ENCODE measurements at regions not wholly inside any gene's neighbourhood (a gene's known extent, or its start where the extent isn't known, plus 50 kb on each side); places are given as distances from the start of the nearest gene placed in this dataset.

DNA sequence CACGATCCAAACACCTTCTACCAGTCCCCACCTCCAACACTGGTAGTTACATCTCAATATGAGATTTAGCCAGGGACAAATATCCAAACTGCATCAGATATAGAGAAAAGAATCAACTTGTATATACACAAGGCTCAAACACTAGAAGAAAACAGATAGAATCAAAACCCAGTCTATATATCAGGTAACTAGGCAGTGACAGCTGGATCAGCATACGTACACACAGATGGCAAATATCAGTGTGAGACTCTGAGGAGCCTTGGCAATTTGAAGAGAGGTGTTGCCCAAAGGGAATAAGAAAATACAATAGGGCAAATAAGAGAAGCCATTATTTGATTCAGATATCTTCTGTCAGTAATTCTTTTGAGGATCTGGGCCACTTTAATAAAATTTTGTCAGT lies 951.3 kb upstream of the CHORDC1 start:
- H3K9me3 ChIP-seq (ENCODE audit: low read length): peaks cover 3% of the 10 kb centered on the region
- H3K27me3 Mint-ChIP-seq: peaks cover 0 to 1% of the 10 kb centered on the region in 2 donors
- no peaks in the 10 kb centered on the region for H3K4me1 Mint-ChIP-seq
- H3K36me3 ChIP-seq (ENCODE audit: insufficient read depth, low read length): no peaks in the 10 kb centered on the region
- no peaks in the 10 kb centered on the region for H3K4me1 ChIP-seq (ENCODE audit: insufficient read depth, low read length)
- H3K4me3 ChIP-seq (ENCODE audit: low read length): no peak overlapping the region
- peaks cover 0 to 42% (median 13%) of the 10 kb centered on the region in 5 donors for H3K9me3 Mint-ChIP-seq
- no peak overlapping the region for H3K27ac ChIP-seq (ENCODE audit: low read depth, low read length)
- ChIA-PET POLR2A (no interaction called here), CTCF (no interaction called here)
- no peaks in the 10 kb centered on the region for H3K27me3 ChIP-seq (ENCODE audit: insufficient read depth, low read length, poor library complexity, severe bottlenecking)
- DNase-seq: no peak
- no peak overlapping the region for H3K4me3 Mint-ChIP-seq
- H3K27ac Mint-ChIP-seq: no peak overlapping the region
- H3K36me3 Mint-ChIP-seq: no peaks in the 10 kb centered on the region

DNA sequence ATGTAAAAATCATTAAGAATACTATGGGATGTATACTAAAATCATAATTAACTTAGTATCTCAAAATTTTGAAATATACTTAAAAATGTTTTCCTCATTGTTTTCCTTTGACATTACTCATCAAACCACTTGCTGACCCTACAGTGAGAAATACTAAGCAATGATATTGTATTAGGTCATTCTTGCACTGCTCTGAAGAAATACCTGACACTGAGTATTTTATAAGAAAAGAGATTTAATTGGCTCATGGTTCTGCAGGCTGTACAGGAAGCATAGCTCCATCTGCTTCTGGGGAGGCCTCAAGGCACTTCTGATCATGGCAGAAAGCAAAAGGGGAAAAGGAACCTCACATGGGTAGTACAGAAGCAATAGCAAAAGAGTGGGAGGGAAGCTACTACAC lies 950.9 kb upstream of the CHORDC1 start:
- Mint-ChIP-seq H3K27ac (no peak overlapping the region), H3K27me3 (peaks cover 0 to 1% of the 10 kb centered on the region in 2 donors), H3K36me3 (no peaks in the 10 kb centered on the region), H3K4me1 (no peaks in the 10 kb centered on the region), H3K4me3 (no peak overlapping the region), H3K9me3 (peaks cover 0 to 41% (median 13%) of the 10 kb centered on the region in 5 donors)
- Histone ChIP-seq H3K27me3 (ENCODE audit: insufficient read depth, low read length, poor library complexity, severe bottlenecking) (no peaks in the 10 kb centered on the region), H3K4me3 (ENCODE audit: low read length) (no peak overlapping the region), H3K36me3 (ENCODE audit: insufficient read depth, low read length) (no peaks in the 10 kb centered on the region), H3K4me1 (ENCODE audit: insufficient read depth, low read length) (no peaks in the 10 kb centered on the region), H3K27ac (ENCODE audit: low read depth, low read length) (no peak overlapping the region), H3K9me3 (ENCODE audit: low read length) (peaks cover 3% of the 10 kb centered on the region)
- POLR2A ChIA-PET: no interaction called here
- CTCF ChIA-PET: no interaction called here
- no peak for DNase-seq

DNA sequence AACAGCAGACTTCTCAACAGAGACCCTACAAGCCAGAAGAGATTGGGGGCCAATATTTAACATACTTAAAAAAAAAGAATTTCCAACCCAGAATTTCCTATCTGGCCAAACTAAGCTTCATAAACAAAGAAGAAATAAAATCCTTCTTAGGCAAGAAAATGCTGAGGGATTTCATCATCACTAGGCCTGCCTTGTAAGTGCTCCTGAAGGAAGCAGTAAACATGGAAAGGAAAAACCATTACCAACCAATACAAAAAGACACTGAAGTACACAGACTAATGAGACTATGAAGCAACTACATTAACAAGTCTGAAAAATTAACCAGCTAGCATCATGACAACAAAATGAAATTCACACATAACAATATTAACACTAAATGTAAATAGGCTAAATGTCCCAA lies 947.9 kb upstream of the CHORDC1 start:
- no peak overlapping the region for H3K27ac Mint-ChIP-seq
- POLR2A ChIA-PET: no interaction called here

DNA sequence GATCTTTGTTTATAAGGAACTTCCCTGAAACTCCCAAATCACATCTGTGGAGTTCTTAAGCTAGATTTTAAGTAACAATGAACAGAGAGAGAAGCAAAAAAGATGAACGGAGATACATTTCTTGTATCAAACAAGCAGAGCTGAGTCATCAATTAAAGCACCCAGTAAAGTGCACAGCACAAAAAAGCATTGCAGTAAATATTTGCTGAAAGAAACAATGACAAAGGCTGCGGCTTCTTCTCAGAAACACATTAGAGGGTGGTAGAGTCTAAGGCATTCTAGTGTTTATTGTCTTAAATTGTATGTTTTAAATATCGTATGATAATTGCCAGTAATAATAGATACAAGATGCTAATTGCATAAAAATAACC lies 941.6 kb upstream of the CHORDC1 start:
- ChIA-PET CTCF (no interaction called here), POLR2A (no interaction called here)
- Mint-ChIP-seq H3K36me3 (no peaks in the 10 kb centered on the region), H3K4me3 (no peak overlapping the region), H3K27ac (no peak overlapping the region), H3K27me3 (no peaks in the 10 kb centered on the region), H3K9me3 (peaks cover 0 to 27% (median 3%) of the 10 kb centered on the region in 5 donors), H3K4me1 (no peaks in the 10 kb centered on the region)
- Histone ChIP-seq H3K9me3 (ENCODE audit: low read length) (no peaks in the 10 kb centered on the region), H3K4me3 (ENCODE audit: low read length) (no peak overlapping the region), H3K36me3 (ENCODE audit: insufficient read depth, low read length) (no peaks in the 10 kb centered on the region), H3K27ac (ENCODE audit: low read depth, low read length) (no peak overlapping the region), H3K27me3 (ENCODE audit: insufficient read depth, low read length, poor library complexity, severe bottlenecking) (no peaks in the 10 kb centered on the region), H3K4me1 (ENCODE audit: insufficient read depth, low read length) (no peaks in the 10 kb centered on the region)
- DNase-seq: no peak

More for the DNA sequence above, 947.9 kb upstream of the CHORDC1 start:
- Mint-ChIP-seq H3K27me3 (peaks cover 0 to 1% of the 10 kb centered on the region in 2 donors), H3K36me3 (no peaks in the 10 kb centered on the region), H3K4me3 (no peak overlapping the region), H3K4me1 (no peaks in the 10 kb centered on the region), H3K9me3 (peaks cover 0 to 37% (median 13%) of the 10 kb centered on the region in 5 donors)
- CTCF ChIA-PET: no interaction called here
- H3K27ac ChIP-seq (ENCODE audit: low read depth, low read length): no peak overlapping the region
- peaks cover 3% of the 10 kb centered on the region for H3K9me3 ChIP-seq (ENCODE audit: low read length)
- H3K4me3 ChIP-seq (ENCODE audit: low read length): no peak overlapping the region
- no peaks in the 10 kb centered on the region for H3K36me3 ChIP-seq (ENCODE audit: insufficient read depth, low read length)
- DNase-seq: no peak
- H3K27me3 ChIP-seq (ENCODE audit: insufficient read depth, low read length, poor library complexity, severe bottlenecking): no peaks in the 10 kb centered on the region
- no peaks in the 10 kb centered on the region for H3K4me1 ChIP-seq (ENCODE audit: insufficient read depth, low read length)

DNA sequence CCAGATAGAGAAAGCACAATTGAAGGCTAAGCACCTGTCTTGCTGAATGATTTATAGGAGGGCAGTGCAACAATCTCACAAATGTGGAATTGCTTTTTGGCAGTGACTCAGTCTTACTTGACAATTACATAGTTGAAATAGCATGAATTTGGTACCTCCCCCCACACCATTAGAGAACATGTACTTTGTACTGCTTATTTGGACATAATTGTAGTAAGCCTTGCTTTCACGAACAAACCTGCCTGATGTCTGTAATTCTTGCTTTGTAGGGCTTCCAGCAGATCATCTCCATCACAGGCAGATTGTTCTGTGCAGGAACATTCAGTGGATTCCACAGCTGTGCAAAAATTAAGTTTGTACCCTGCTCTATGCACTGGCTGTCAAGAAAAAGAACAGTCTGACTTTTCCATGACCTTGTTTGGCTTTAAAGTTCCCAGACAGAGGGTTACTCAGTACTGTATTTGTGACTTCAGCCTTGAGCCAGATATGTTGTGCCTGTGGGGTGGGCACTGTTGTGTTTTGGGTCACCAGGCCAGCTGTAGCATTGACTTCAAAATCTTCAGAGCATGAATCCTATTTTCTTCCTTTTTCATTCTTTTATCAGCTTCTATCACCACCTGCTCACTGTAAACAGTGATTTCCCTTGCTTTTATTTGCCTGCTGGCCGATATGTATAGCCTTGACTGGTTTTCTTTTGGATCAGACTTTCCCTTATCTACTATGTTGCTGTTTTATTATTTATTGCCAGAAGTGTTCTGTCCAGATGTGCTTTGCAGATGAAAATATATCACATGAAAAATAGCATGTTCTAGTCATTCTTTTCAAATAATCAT lies 941.0 kb upstream of the CHORDC1 start:
- H3K27me3 ChIP-seq (ENCODE audit: insufficient read depth, low read length, poor library complexity, severe bottlenecking): no peaks in the 10 kb centered on the region
- H3K4me1 Mint-ChIP-seq: no peaks in the 10 kb centered on the region
- no peaks in the 10 kb centered on the region for H3K4me1 ChIP-seq (ENCODE audit: insufficient read depth, low read length)
- no peak overlapping the region for H3K4me3 ChIP-seq (ENCODE audit: low read length)
- H3K36me3 ChIP-seq (ENCODE audit: insufficient read depth, low read length): no peaks in the 10 kb centered on the region
- no peaks in the 10 kb centered on the region for H3K27me3 Mint-ChIP-seq
- H3K9me3 Mint-ChIP-seq: peaks cover 0 to 21% (median 3%) of the 10 kb centered on the region in 5 donors
- DNase-seq: no peak
- H3K9me3 ChIP-seq (ENCODE audit: low read length): no peaks in the 10 kb centered on the region
- POLR2A ChIA-PET: no interaction called here
- no peak overlapping the region for H3K4me3 Mint-ChIP-seq
- no peak overlapping the region for H3K27ac ChIP-seq (ENCODE audit: low read depth, low read length)
- H3K27ac Mint-ChIP-seq: no peak overlapping the region
- CTCF ChIA-PET: no interaction called here
- no peaks in the 10 kb centered on the region for H3K36me3 Mint-ChIP-seq

DNA sequence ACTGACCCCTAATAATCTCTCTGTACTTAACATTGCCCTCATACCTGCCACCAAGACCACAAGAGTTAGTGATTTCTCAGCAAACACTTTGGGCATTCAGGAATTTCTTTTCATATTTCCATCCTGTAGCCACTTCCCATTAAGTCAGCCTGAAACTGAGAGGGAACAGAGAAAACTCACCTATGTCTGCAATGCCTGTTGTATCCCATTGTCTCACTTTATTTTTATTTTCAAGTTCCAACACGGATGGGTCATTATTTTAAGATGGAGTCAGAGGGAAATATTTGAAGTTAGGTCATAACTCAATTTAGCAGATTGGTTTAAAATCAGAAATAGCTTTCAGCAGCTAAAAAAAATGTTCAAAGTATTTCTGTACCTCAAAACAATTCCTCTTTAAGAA lies 937.8 kb upstream of the CHORDC1 start:
- H3K9me3 ChIP-seq (ENCODE audit: low read length): no peaks in the 10 kb centered on the region
- no peak for DNase-seq
- no peaks in the 10 kb centered on the region for H3K36me3 ChIP-seq (ENCODE audit: insufficient read depth, low read length)
- ChIA-PET POLR2A (no interaction called here), CTCF (no interaction called here)
- H3K4me3 Mint-ChIP-seq: no peak overlapping the region
- H3K27ac ChIP-seq (ENCODE audit: low read depth, low read length): no peak overlapping the region
- H3K27ac Mint-ChIP-seq: no peak overlapping the region
- H3K9me3 Mint-ChIP-seq: peaks cover 0 to 25% (median 6%) of the 10 kb centered on the region in 5 donors
- no peaks in the 10 kb centered on the region for H3K4me1 ChIP-seq (ENCODE audit: insufficient read depth, low read length)
- no peaks in the 10 kb centered on the region for H3K27me3 ChIP-seq (ENCODE audit: insufficient read depth, low read length, poor library complexity, severe bottlenecking)
- H3K27me3 Mint-ChIP-seq: no peaks in the 10 kb centered on the region
- H3K4me3 ChIP-seq (ENCODE audit: low read length): no peak overlapping the region
- H3K36me3 Mint-ChIP-seq: no peaks in the 10 kb centered on the region
- no peaks in the 10 kb centered on the region for H3K4me1 Mint-ChIP-seq

DNA sequence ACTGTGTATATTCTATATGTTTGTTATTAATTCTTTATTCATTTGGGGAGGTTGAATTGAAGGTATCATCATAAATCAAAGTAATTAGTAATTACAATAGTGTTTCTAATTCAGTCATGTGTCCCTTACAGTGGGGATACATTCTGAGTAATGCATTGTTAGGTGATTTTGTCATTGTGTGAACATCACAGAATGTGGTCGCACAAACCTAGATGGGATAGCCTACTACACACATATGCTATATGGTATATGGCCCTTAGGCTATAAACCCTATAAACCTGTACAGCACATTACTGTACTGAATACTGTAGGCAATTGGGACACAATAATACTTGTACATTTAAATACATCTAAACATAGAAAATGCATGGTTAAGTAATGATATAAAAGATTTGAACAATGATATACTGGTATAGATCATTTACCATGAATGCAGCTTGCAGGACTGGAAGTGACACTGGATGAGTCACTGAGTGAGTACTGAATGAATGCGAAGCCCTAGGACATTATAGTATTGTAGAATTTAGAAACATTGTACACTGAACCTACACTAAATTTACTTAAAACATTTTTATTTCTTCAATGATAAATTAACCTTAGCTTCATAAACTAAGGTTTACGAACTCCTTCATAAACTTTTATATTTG lies 936.2 kb upstream of the CHORDC1 start:
- no peaks in the 10 kb centered on the region for H3K27me3 Mint-ChIP-seq
- Histone ChIP-seq H3K9me3 (ENCODE audit: low read length) (no peaks in the 10 kb centered on the region), H3K4me1 (ENCODE audit: insufficient read depth, low read length) (no peaks in the 10 kb centered on the region), H3K36me3 (ENCODE audit: insufficient read depth, low read length) (no peaks in the 10 kb centered on the region), H3K4me3 (ENCODE audit: low read length) (no peak overlapping the region), H3K27ac (ENCODE audit: low read depth, low read length) (no peak overlapping the region), H3K27me3 (ENCODE audit: insufficient read depth, low read length, poor library complexity, severe bottlenecking) (no peaks in the 10 kb centered on the region)
- H3K36me3 Mint-ChIP-seq: no peaks in the 10 kb centered on the region
- no peaks in the 10 kb centered on the region for H3K4me1 Mint-ChIP-seq
- no peak for DNase-seq
- ChIA-PET CTCF (no interaction called here), POLR2A (no interaction called here)
- no peak overlapping the region for H3K27ac Mint-ChIP-seq
- peaks cover 0 to 21% (median 6%) of the 10 kb centered on the region in 5 donors for H3K9me3 Mint-ChIP-seq
- no peak overlapping the region for H3K4me3 Mint-ChIP-seq

DNA sequence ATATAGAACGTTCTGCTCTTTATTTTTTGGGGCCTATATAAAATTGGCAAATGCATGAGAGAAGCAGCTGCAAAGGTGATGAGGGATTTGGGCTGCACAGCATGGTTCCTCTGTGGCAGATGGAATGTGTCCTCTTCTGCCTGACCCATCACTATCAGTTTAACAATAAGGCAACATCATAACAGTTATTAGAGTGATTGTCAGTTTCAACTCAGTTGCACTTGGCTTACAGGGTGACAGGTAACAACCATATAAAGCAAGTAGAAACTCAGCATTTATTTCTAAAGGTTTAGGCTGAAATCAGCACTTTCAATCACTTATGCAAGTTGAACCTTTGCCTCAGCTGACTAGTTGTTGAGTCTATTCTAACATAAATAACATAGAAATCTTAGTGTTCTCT lies 935.4 kb upstream of the CHORDC1 start:
- Histone ChIP-seq H3K36me3 (ENCODE audit: insufficient read depth, low read length) (no peaks in the 10 kb centered on the region), H3K9me3 (ENCODE audit: low read length) (no peaks in the 10 kb centered on the region), H3K27me3 (ENCODE audit: insufficient read depth, low read length, poor library complexity, severe bottlenecking) (no peaks in the 10 kb centered on the region), H3K4me1 (ENCODE audit: insufficient read depth, low read length) (no peaks in the 10 kb centered on the region), H3K27ac (ENCODE audit: low read depth, low read length) (no peak overlapping the region), H3K4me3 (ENCODE audit: low read length) (no peak overlapping the region)
- H3K27me3 Mint-ChIP-seq: no peaks in the 10 kb centered on the region
- DNase-seq: no peak
- no peaks in the 10 kb centered on the region for H3K4me1 Mint-ChIP-seq
- peaks cover 1 to 21% (median 6%) of the 10 kb centered on the region in 5 donors for H3K9me3 Mint-ChIP-seq
- H3K4me3 Mint-ChIP-seq: no peak overlapping the region
- ChIA-PET CTCF (no interaction called here), POLR2A (no interaction called here)
- H3K36me3 Mint-ChIP-seq: no peaks in the 10 kb centered on the region
- no peak overlapping the region for H3K27ac Mint-ChIP-seq

All from CD8-positive, alpha-beta memory T cell (primary cell).